Mesenchymal stem cell (in vitro differentiated cells and primary cell): ENCODE measurements at regions not wholly inside any gene's neighbourhood (a gene's known extent, or its start where the extent isn't known, plus 50 kb on each side); places are given as distances from the start of the nearest gene placed in this dataset.
A peak's percentile ranks its signal among the peaks of the same experiment; 100 is the strongest.

ENCODE experiments used
- DNase-seq: peaks from one replicate; pipeline ENCODE4 v3.0.0-alpha.2; 2013
- H2AFZ ChIP-seq: one replicate; pipeline ENCODE4 v1.6.1; 2013; ENCODE audit warnings: low read depth, mild to moderate bottlenecking, control low read depth, inconsistent platforms, low read length, moderate library complexity
- H2AK5ac ChIP-seq: 2 replicates; pipeline ENCODE4 v1.6.1; 2013; ENCODE audit warnings: low read length, moderate library complexity, mild to moderate bottlenecking, inconsistent platforms; ENCODE audit not compliant: severe bottlenecking
- H2BK120ac ChIP-seq: one replicate; pipeline ENCODE4 v1.6.1; 2013; ENCODE audit warnings: low read depth, mild to moderate bottlenecking, inconsistent platforms, low read length, moderate library complexity
- H2BK12ac ChIP-seq, 2 experiments: one replicate each; pipeline ENCODE4 v1.6.1; 2013; ENCODE audit warnings: inconsistent platforms in 2 of 2, low read length in 2 of 2, mild to moderate bottlenecking in 2 of 2, moderate library complexity in 2 of 2, control low read depth in 1 of 2
- H2BK15ac ChIP-seq: one replicate; pipeline ENCODE4 v1.6.1; 2013; ENCODE audit warnings: mild to moderate bottlenecking, low read depth, inconsistent platforms; ENCODE audit not compliant: poor library complexity, severe bottlenecking
- H2BK5ac ChIP-seq: 2 replicates; pipeline ENCODE4 v1.6.1; 2013; ENCODE audit warnings: low read depth, mild to moderate bottlenecking, low read length, control low read depth, inconsistent platforms; ENCODE audit not compliant: poor library complexity, severe bottlenecking
- H3K14ac ChIP-seq, 2 experiments: one replicate each; pipeline ENCODE4 v1.6.1; 2013; ENCODE audit warnings: inconsistent platforms in 2 of 2, low read length in 2 of 2, control low read depth in 1 of 2, mild to moderate bottlenecking in 1 of 2, moderate library complexity in 1 of 2
- H3K18ac ChIP-seq, 2 experiments: one replicate each; pipeline ENCODE4 v1.6.1; 2013; ENCODE audit warnings: inconsistent platforms in 2 of 2, low read length in 2 of 2, control low read depth in 1 of 2, low read depth in 1 of 2, mild to moderate bottlenecking in 1 of 2
- H3K23ac ChIP-seq, 2 experiments: one replicate each; pipeline ENCODE4 v1.6.1; 2013; ENCODE audit warnings: inconsistent platforms in 2 of 2, low read length in 2 of 2, mild to moderate bottlenecking in 2 of 2, moderate library complexity in 2 of 2, control low read depth in 1 of 2
- H3K27ac ChIP-seq: 2 replicates; pipeline ENCODE4 v1.5.1; 2013; ENCODE audit warnings: mild to moderate bottlenecking, moderate library complexity, low read length, control low read depth, inconsistent platforms; ENCODE audit not compliant: poor library complexity, severe bottlenecking
- H3K27me3 ChIP-seq, 2 experiments: 2 replicates each; pipeline versions ENCODE4 v1.6.1 to v1.7.0; 2013; ENCODE audit warnings: low read length in 2 of 2, mild to moderate bottlenecking in 2 of 2, moderate library complexity in 2 of 2, control low read depth in 1 of 2, inconsistent platforms in 1 of 2; ENCODE audit not compliant: control insufficient read depth in 1 of 2, insufficient read depth in 1 of 2
- H3K36me3 ChIP-seq, 2 experiments: 2 replicates each; pipeline versions ENCODE4 v1.6.1 to v1.7.0; 2013; ENCODE audit warnings: low read length in 2 of 2, control low read depth in 1 of 2, inconsistent platforms in 1 of 2, low read depth in 1 of 2, mild to moderate bottlenecking in 1 of 2; ENCODE audit not compliant: insufficient read depth in 2 of 2, control insufficient read depth in 1 of 2
- H3K4ac ChIP-seq, 2 experiments: one replicate each; pipeline ENCODE4 v1.6.1; 2013; ENCODE audit warnings: inconsistent platforms in 2 of 2, low read length in 2 of 2, mild to moderate bottlenecking in 2 of 2, moderate library complexity in 2 of 2, control low read depth in 1 of 2, low read depth in 1 of 2
- H3K4me1 ChIP-seq: 2 replicates; pipeline ENCODE4 v1.6.1; 2013; ENCODE audit warnings: low read depth, low read length, control low read depth; ENCODE audit not compliant: control insufficient read depth, insufficient read depth
- H3K4me2 ChIP-seq: 2 replicates; pipeline ENCODE4 v1.6.1; 2013; ENCODE audit warnings: low read length, mild to moderate bottlenecking, inconsistent platforms; ENCODE audit not compliant: poor library complexity, severe bottlenecking
- H3K4me3 ChIP-seq, 2 experiments: 2 replicates each; pipeline versions ENCODE4 v1.5.1 to v1.7.0; 2013; ENCODE audit warnings: low read length in 2 of 2, mild to moderate bottlenecking in 2 of 2, control low read depth in 1 of 2, low read depth in 1 of 2; ENCODE audit not compliant: insufficient read depth in 1 of 2
- H3K79me1 ChIP-seq: replicated peaks from 2 replicates; pipeline ENCODE4 v1.6.1; 2013; ENCODE audit warnings: mild to moderate bottlenecking, control low read depth, low read length, inconsistent platforms; ENCODE audit not compliant: poor library complexity, severe bottlenecking
- H3K9ac ChIP-seq: 2 replicates; pipeline ENCODE4 v1.7.0; 2013; ENCODE audit warnings: mild to moderate bottlenecking, low read length, moderate library complexity
- H3K9me3 ChIP-seq: 2 replicates; pipeline ENCODE4 v1.7.0; 2013; ENCODE audit warnings: mild to moderate bottlenecking, low read length; ENCODE audit not compliant: control insufficient read depth
- H4K8ac ChIP-seq: one replicate; pipeline ENCODE4 v1.6.1; 2013; ENCODE audit warnings: inconsistent platforms, mild to moderate bottlenecking, low read length, moderate library complexity
- H4K91ac ChIP-seq: one replicate; pipeline ENCODE4 v1.6.1; 2013; ENCODE audit warnings: mild to moderate bottlenecking, low read length, inconsistent platforms
- WGBS: methylation state at CpG from one replicate; pipeline ENCODE4 v1.1.7; 2013; ENCODE audit warnings: mixed read lengths; 5-methylcytosine and 5-hydroxymethylcytosine counted together

GRCh38 chr10:29007370-29007747 lies 281.5 kb upstream of the LYZL1 start:
- H3K27ac ChIP-seq: peak overlapping the region; percentile 87
- peaks cover 9% of the 10 kb centered on the region for H3K4me1 ChIP-seq
- no peak overlapping the region for H3K4me3 ChIP-seq
- no peak overlapping the region for H3K4ac ChIP-seq
- no peak overlapping the region for H2BK15ac ChIP-seq
- no peak overlapping the region for H3K4me2 ChIP-seq
- peaks cover 5% of the 10 kb centered on the region for H3K9me3 ChIP-seq
- WGBS: 98% methylated on average over 9 of the region's 9 CpGs
- H2BK5ac ChIP-seq: no peak overlapping the region
- H3K79me1 ChIP-seq: no peaks in the 10 kb centered on the region
- no peak overlapping the region for H4K8ac ChIP-seq
- H4K91ac ChIP-seq: no peak overlapping the region
- H3K27me3 ChIP-seq: peaks cover 0 to 11% of the 10 kb centered on the region in 2 experiments
- no peak overlapping the region for H3K14ac ChIP-seq
- H3K18ac ChIP-seq: no peak overlapping the region
- no peak overlapping the region for H3K23ac ChIP-seq
- H3K9ac ChIP-seq: no peak overlapping the region
- no peak overlapping the region for H2BK120ac ChIP-seq
- H2AFZ ChIP-seq: no peak overlapping the region
- peak overlapping the region; percentile 87 for H2AK5ac ChIP-seq
- no peak for DNase-seq
- no peaks in the 10 kb centered on the region for H3K36me3 ChIP-seq
- H2BK12ac ChIP-seq: no peak overlapping the region

GRCh38 chr10:29007748-29008610 lies 280.9 kb upstream of the LYZL1 start:
- H3K27ac ChIP-seq: peak overlapping the region; percentile 98
- peak overlapping the region; percentile 95 for H2BK5ac ChIP-seq
- no peak overlapping the region for H3K14ac ChIP-seq
- no peak overlapping the region for H3K23ac ChIP-seq
- H3K9me3 ChIP-seq: peaks cover 5% of the 10 kb centered on the region
- H3K4me3 ChIP-seq: no peak overlapping the region
- H3K4ac ChIP-seq: no peak overlapping the region
- no peaks in the 10 kb centered on the region for H3K36me3 ChIP-seq
- H2BK15ac ChIP-seq: no peak overlapping the region
- 72% methylated on average over 9 of the region's 10 CpGs for WGBS
- peak overlapping the region; percentile 41 for H4K8ac ChIP-seq
- H2BK120ac ChIP-seq: peak overlapping the region; percentile 3
- no peak overlapping the region for H2BK12ac ChIP-seq
- peaks cover 9% of the 10 kb centered on the region for H3K4me1 ChIP-seq
- peak overlapping the region; percentile 6 to 43 for H3K18ac ChIP-seq
- H3K4me2 ChIP-seq: peak overlapping the region; percentile 63
- no peak for DNase-seq
- peak overlapping the region; percentile 50 for H4K91ac ChIP-seq
- no peak overlapping the region for H3K9ac ChIP-seq
- H2AFZ ChIP-seq: no peak overlapping the region
- H3K79me1 ChIP-seq: no peaks in the 10 kb centered on the region
- peaks cover 0 to 11% of the 10 kb centered on the region in 2 experiments for H3K27me3 ChIP-seq
- H2AK5ac ChIP-seq: peak overlapping the region; percentile 99

- no peak overlapping the region for H4K8ac ChIP-seq
- no peak overlapping the region for H2BK15ac ChIP-seq
- H2BK12ac ChIP-seq: no peak overlapping the region
- no peak overlapping the region for H3K9ac ChIP-seq
- peaks cover 0 to 11% of the 10 kb centered on the region in 2 experiments for H3K27me3 ChIP-seq
- no peak overlapping the region for H2BK120ac ChIP-seq
- no peak overlapping the region for H3K14ac ChIP-seq
- H3K4me1 ChIP-seq: peaks cover 9% of the 10 kb centered on the region
- H2AK5ac ChIP-seq: peak overlapping the region; percentile 90
- no peak overlapping the region for H3K27ac ChIP-seq
- H2BK5ac ChIP-seq: no peak overlapping the region
- H3K23ac ChIP-seq: no peak overlapping the region
- H3K4ac ChIP-seq: no peak overlapping the region
- DNase-seq: no peak
- H3K4me3 ChIP-seq: no peak overlapping the region
- H3K4me2 ChIP-seq: no peak overlapping the region
- H3K36me3 ChIP-seq: no peaks in the 10 kb centered on the region
- no peak overlapping the region for H4K91ac ChIP-seq
- H3K79me1 ChIP-seq: no peaks in the 10 kb centered on the region
- no peak overlapping the region for H2AFZ ChIP-seq
- peaks cover 5% of the 10 kb centered on the region for H3K9me3 ChIP-seq
- H3K18ac ChIP-seq: no peak overlapping the region
- 78% methylated on average over 5 of the region's 5 CpGs for WGBS
Observed at GRCh38 chr10:29009464-29009863, 279.4 kb upstream of the LYZL1 start.

GRCh38 chr10:29011516-29011915 lies 277.4 kb upstream of the LYZL1 start:
- no peak overlapping the region for H2BK120ac ChIP-seq
- H2AK5ac ChIP-seq: no peak overlapping the region
- no peak overlapping the region for H3K4ac ChIP-seq
- H2BK15ac ChIP-seq: no peak overlapping the region
- no peak overlapping the region for H2AFZ ChIP-seq
- no peaks in the 10 kb centered on the region for H3K79me1 ChIP-seq
- H3K27me3 ChIP-seq: peaks cover 0 to 16% of the 10 kb centered on the region in 2 experiments
- no peak overlapping the region for H3K23ac ChIP-seq
- H3K4me3 ChIP-seq: no peak overlapping the region
- H4K8ac ChIP-seq: no peak overlapping the region
- no peaks in the 10 kb centered on the region for H3K36me3 ChIP-seq
- H3K18ac ChIP-seq: no peak overlapping the region
- no peak overlapping the region for H2BK5ac ChIP-seq
- H3K14ac ChIP-seq: no peak overlapping the region
- no peak for DNase-seq
- no peak overlapping the region for H3K27ac ChIP-seq
- peaks cover 9% of the 10 kb centered on the region for H3K4me1 ChIP-seq
- peaks cover 5% of the 10 kb centered on the region for H3K9me3 ChIP-seq
- no peak overlapping the region for H4K91ac ChIP-seq
- H3K9ac ChIP-seq: no peak overlapping the region
- 100% methylated on average over 2 of the region's 4 CpGs for WGBS
- H2BK12ac ChIP-seq: no peak overlapping the region
- H3K4me2 ChIP-seq: no peak overlapping the region
